ENCODE measurements at regions not wholly inside any gene's neighbourhood (a gene's known extent, or its start where the extent isn't known, plus 50 kb on each side); places are given as distances from the start of the nearest gene placed in this dataset.

- TF ChIP-seq, protein P1, sequence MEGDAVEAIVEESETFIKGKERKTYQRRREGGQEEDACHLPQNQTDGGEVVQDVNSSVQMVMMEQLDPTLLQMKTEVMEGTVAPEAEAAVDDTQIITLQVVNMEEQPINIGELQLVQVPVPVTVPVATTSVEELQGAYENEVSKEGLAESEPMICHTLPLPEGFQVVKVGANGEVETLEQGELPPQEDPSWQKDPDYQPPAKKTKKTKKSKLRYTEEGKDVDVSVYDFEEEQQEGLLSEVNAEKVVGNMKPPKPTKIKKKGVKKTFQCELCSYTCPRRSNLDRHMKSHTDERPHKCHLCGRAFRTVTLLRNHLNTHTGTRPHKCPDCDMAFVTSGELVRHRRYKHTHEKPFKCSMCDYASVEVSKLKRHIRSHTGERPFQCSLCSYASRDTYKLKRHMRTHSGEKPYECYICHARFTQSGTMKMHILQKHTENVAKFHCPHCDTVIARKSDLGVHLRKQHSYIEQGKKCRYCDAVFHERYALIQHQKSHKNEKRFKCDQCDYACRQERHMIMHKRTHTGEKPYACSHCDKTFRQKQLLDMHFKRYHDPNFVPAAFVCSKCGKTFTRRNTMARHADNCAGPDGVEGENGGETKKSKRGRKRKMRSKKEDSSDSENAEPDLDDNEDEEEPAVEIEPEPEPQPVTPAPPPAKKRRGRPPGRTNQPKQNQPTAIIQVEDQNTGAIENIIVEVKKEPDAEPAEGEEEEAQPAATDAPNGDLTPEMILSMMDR (IDR thresholded peaks at IDR 0.05; ENCODE audit: low read depth, low read length): no peak
- no peak overlapping the region for H3K4me3 ChIP-seq (ENCODE audit: low read depth, low read length)
- H3K27me3 ChIP-seq: no peaks in the 10 kb centered on the region
- H3K9me3 ChIP-seq: no peaks in the 10 kb centered on the region
- no peak for DNase-seq
- H3K36me3 ChIP-seq: no peaks in the 10 kb centered on the region
- H3K4me1 ChIP-seq: no peaks in the 10 kb centered on the region
Measured at GRCh38 chr3:3403700-3404099, 224.2 kb upstream of the CRBN start.

DNA sequence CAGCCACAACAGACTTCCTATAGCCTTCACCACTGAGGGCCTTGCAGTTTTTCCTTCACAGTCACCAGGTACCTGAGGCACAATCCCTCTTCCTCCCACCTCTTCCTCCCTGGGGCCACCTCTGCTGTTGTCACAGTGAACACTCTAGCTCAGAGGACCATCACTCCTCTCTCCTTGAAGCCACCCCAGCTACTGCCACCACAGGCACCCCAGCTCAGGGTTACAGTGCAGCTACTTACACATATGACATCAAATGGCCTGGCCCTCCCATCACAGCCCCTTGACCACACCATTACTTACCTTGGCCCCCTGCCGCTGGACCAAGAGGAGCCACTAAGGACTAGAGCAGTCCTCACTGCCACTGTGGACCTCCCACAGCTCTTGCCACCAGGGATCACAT, 213.5 kb upstream of the CRBN start:
- Histone ChIP-seq H3K4me3 (ENCODE audit: low read depth, low read length) (no peak overlapping the region), H3K4me1 (no peaks in the 10 kb centered on the region), H3K36me3 (no peaks in the 10 kb centered on the region), H3K27me3 (no peaks in the 10 kb centered on the region), H3K9me3 (no peaks in the 10 kb centered on the region)
- no peak for DNase-seq
- TF ChIP-seq, protein P1 (IDR thresholded peaks at IDR 0.05; ENCODE audit: low read depth, low read length): no peak

DNA sequence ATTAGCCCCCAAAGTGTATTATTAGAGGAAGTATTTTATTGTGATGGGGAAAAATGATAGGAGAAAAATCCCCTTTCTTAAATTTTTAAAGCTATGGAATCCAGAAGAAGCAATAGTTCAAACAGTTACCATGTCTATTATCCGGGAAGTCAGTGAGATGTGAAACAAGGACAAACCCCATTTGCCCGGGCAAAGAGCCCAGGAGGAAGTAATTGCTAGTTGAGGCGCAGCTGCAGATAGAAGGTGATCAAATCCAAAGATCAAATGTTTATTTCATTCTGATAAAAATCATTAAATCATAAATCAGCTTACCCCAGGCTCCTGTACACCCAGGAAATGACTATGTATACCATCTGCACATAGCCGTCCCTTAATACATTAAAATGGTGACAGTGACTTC, 204.0 kb upstream of the CRBN start:
- Histone ChIP-seq H3K4me3 (ENCODE audit: low read depth, low read length) (no peak overlapping the region), H3K9me3 (no peaks in the 10 kb centered on the region), H3K36me3 (no peaks in the 10 kb centered on the region), H3K4me1 (no peaks in the 10 kb centered on the region), H3K27me3 (no peaks in the 10 kb centered on the region)
- DNase-seq: no peak
- TF ChIP-seq, protein P1 (IDR thresholded peaks at IDR 0.05; ENCODE audit: low read depth, low read length): no peak

GRCh38 chr3:3372210-3372777, 192.8 kb upstream of the CRBN start:
- H3K9me3 ChIP-seq: no peaks in the 10 kb centered on the region
- no peak for DNase-seq
- no peaks in the 10 kb centered on the region for H3K4me1 ChIP-seq
- H3K4me3 ChIP-seq (ENCODE audit: low read depth, low read length): no peak overlapping the region
- no peaks in the 10 kb centered on the region for H3K27me3 ChIP-seq
- H3K36me3 ChIP-seq: no peaks in the 10 kb centered on the region
- TF ChIP-seq, protein P1 (IDR thresholded peaks at IDR 0.05; ENCODE audit: low read depth, low read length): no peak

GRCh38 chr3:3368306-3368705, 188.8 kb upstream of the CRBN start:
- DNase-seq: no peak
- Histone ChIP-seq H3K27me3 (no peaks in the 10 kb centered on the region), H3K4me3 (ENCODE audit: low read depth, low read length) (no peak overlapping the region), H3K9me3 (no peaks in the 10 kb centered on the region), H3K4me1 (no peaks in the 10 kb centered on the region), H3K36me3 (no peaks in the 10 kb centered on the region)
- TF ChIP-seq, protein P1 (IDR thresholded peaks at IDR 0.05; ENCODE audit: low read depth, low read length): no peak

DNA sequence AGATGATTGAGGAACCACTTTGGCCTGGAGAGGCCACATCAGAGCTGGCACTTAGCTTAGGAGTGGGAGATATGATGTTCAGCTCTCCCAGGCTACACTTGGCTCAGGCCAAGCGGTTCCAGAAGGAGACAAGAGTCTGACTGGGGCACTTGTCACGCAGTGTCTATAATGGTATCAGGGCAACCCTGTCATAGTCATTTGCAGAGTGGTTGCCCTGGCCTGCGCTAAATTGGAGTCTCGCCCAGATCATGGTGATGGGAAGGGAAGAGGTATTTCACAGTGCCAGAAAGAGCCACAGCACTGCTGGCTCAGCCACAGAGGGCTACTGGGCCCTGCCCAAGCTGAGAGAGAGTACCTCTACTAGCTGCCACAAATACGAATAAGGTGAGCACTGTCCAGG, 186.9 kb upstream of the CRBN start:
- TF ChIP-seq, protein P1 (IDR thresholded peaks at IDR 0.05; ENCODE audit: low read depth, low read length): no peak

More for the DNA sequence above, 186.9 kb upstream of the CRBN start:
- H3K4me1 ChIP-seq: no peaks in the 10 kb centered on the region
- no peaks in the 10 kb centered on the region for H3K36me3 ChIP-seq
- no peaks in the 10 kb centered on the region for H3K9me3 ChIP-seq
- H3K27me3 ChIP-seq: no peaks in the 10 kb centered on the region
- H3K4me3 ChIP-seq (ENCODE audit: low read depth, low read length): no peak overlapping the region
- no peak for DNase-seq
